Liver (tissue), 8 donors: ENCODE measurements at regions not wholly inside any gene's neighbourhood (a gene's known extent, or its start where the extent isn't known, plus 50 kb on each side); places are given as distances from the start of the nearest gene placed in this dataset.

Experiments used
- DNase-seq: peaks from one replicate; pipeline ENCODE4 v3.0.0-alpha.2; 2017; ENCODE audit warnings: low spot score
- H3K27ac ChIP-seq, 2 donors: one replicate each; pipeline ENCODE4 v1.7.0; 2013; ENCODE audit warnings: inconsistent platforms in 2 of 2, low read length in 2 of 2, control low read depth in 1 of 2, low read depth in 1 of 2, mild to moderate bottlenecking in 1 of 2
- H3K27me3 ChIP-seq, 4 donors: one replicate each; pipeline versions ENCODE4 v1.6.1 to v1.7.0; 2013; ENCODE audit warnings: low read length in 3 of 4, inconsistent platforms in 1 of 4, mild to moderate bottlenecking in 1 of 4, moderate library complexity in 1 of 4; ENCODE audit not compliant: control insufficient read depth in 4 of 4, insufficient read depth in 4 of 4
- H3K36me3 ChIP-seq, 4 donors: one replicate each; pipeline versions ENCODE4 v1.6.1 to v1.7.0; 2013; ENCODE audit warnings: low read length in 3 of 4, mild to moderate bottlenecking in 3 of 4, low read depth in 1 of 4, moderate library complexity in 1 of 4; ENCODE audit not compliant: control insufficient read depth in 4 of 4, insufficient read depth in 3 of 4
- H3K4me1 ChIP-seq, 4 donors: one replicate each; pipeline versions ENCODE4 v1.6.1 to v1.7.0; 2013; ENCODE audit warnings: low read length in 3 of 4, mild to moderate bottlenecking in 3 of 4, moderate library complexity in 1 of 4; ENCODE audit not compliant: control insufficient read depth in 4 of 4, insufficient read depth in 4 of 4
- H3K4me3 ChIP-seq, 3 donors: one replicate each; pipeline versions ENCODE4 v1.6.1 to v1.7.0; 2013; ENCODE audit warnings: low read length in 3 of 3, control low read depth in 1 of 3, low read depth in 1 of 3, mild to moderate bottlenecking in 1 of 3
- H3K9ac ChIP-seq, 2 donors: one replicate each; pipeline ENCODE4 v1.7.0; 2013; ENCODE audit warnings: low read length in 2 of 2, mild to moderate bottlenecking in 2 of 2, moderate library complexity in 2 of 2, control low read depth in 1 of 2, low read depth in 1 of 2
- H3K9me3 ChIP-seq, 4 donors: one replicate each; pipeline versions ENCODE4 v1.6.1 to v1.7.0; 2013; ENCODE audit warnings: low read length in 3 of 4; ENCODE audit not compliant: control insufficient read depth in 4 of 4
- EGR1 ChIP-seq, 2 donors: IDR thresholded peaks; 2 replicates each; pipeline ENCODE4 v1.6.1; 2016 to 2018; ENCODE audit warnings: antibody characterized with exemption in 2 of 2, low read depth in 2 of 2
- FOXA1 ChIP-seq: IDR thresholded peaks from 2 replicates; pipeline ENCODE4 v1.6.1; 2016; ENCODE audit warnings: antibody characterized with exemption
- FOXA2 ChIP-seq: IDR thresholded peaks from 2 replicates; pipeline ENCODE4 v1.6.1; 2016; ENCODE audit warnings: antibody characterized with exemption
- GABPA ChIP-seq, 2 donors: IDR thresholded peaks in 1 of 2; conservative IDR thresholded peaks in 1 of 2; 2 replicates each; pipeline ENCODE4 v1.6.1; 2016; ENCODE audit warnings: antibody characterized with exemption in 2 of 2, mild to moderate bottlenecking in 1 of 2, moderate library complexity in 1 of 2
- HNF4A ChIP-seq, 2 donors: conservative IDR thresholded peaks; 2 replicates each; pipeline ENCODE4 v1.6.1; 2016; ENCODE audit warnings: antibody characterized with exemption in 2 of 2, mild to moderate bottlenecking in 2 of 2
- HNF4G ChIP-seq: IDR thresholded peaks from 2 replicates; pipeline ENCODE4 v1.6.1; 2016; ENCODE audit warnings: antibody characterized with exemption
- JUND ChIP-seq, 2 donors: IDR thresholded peaks; 2 replicates each; pipeline ENCODE4 v1.6.1; 2016; ENCODE audit warnings: antibody characterized with exemption in 2 of 2
- NR2F2 ChIP-seq: IDR thresholded peaks from 2 replicates; pipeline ENCODE4 v1.6.1; 2016; ENCODE audit warnings: antibody characterized with exemption
- RAD21 ChIP-seq, 2 donors: IDR thresholded peaks; 2 replicates each; pipeline ENCODE4 v1.6.1; 2016; ENCODE audit warnings: antibody characterized with exemption in 2 of 2, mild to moderate bottlenecking in 2 of 2
- RXRA ChIP-seq, 2 donors: IDR thresholded peaks; 2 replicates each; pipeline ENCODE4 v1.6.1; 2017 to 2018; ENCODE audit warnings: antibody characterized with exemption in 2 of 2, mild to moderate bottlenecking in 1 of 2
- SP1 ChIP-seq: IDR thresholded peaks from 2 replicates; pipeline ENCODE4 v1.6.1; 2018; ENCODE audit warnings: antibody characterized with exemption, mild to moderate bottlenecking
- TAF1 ChIP-seq: conservative IDR thresholded peaks from 2 replicates; pipeline ENCODE4 v1.6.1; 2016; ENCODE audit warnings: antibody characterized with exemption, mild to moderate bottlenecking
- YY1 ChIP-seq: IDR thresholded peaks from 2 replicates; pipeline ENCODE4 v1.6.1; 2016; ENCODE audit warnings: antibody characterized with exemption, mild to moderate bottlenecking
- WGBS: extraction: QIAGEN DNeasy Blood & Tissue Kit; methylation state at CpG from one replicate; pipeline ENCODE4 v1.1.7; 2013; 5-methylcytosine and 5-hydroxymethylcytosine counted together
- TF ChIP-seq, protein P1 (sequence below): fragments of 150-350 bp; IDR thresholded peaks from 2 replicates; pipeline ENCODE4 v1.5.1; 2017; ENCODE audit warnings: improper control_type of control experiment, low read depth, low read length; ENCODE audit not compliant: missing input control
- TF ChIP-seq, protein P2 (sequence below): IDR thresholded peaks from 2 replicates; pipeline ENCODE4 v1.6.1; 2016; ENCODE audit warnings: antibody characterized with exemption
- TF ChIP-seq, protein P3 (sequence below): IDR thresholded peaks from 2 replicates; pipeline ENCODE4 v1.6.1; 2016; ENCODE audit warnings: antibody characterized with exemption
- TF ChIP-seq, protein P4 (sequence below): IDR thresholded peaks from 2 replicates; pipeline ENCODE4 v1.6.1; 2016; ENCODE audit warnings: antibody characterized with exemption, mild to moderate bottlenecking
- TF ChIP-seq, protein P5 (sequence below): IDR thresholded peaks from 2 replicates; pipeline ENCODE4 v1.6.1; 2016; ENCODE audit warnings: antibody characterized with exemption
- donor health status: healthy.
- donor health status: healthy.
- donor health status: healthy.
- donor health status: healthy.
- donor health status: healthy.

DNA sequence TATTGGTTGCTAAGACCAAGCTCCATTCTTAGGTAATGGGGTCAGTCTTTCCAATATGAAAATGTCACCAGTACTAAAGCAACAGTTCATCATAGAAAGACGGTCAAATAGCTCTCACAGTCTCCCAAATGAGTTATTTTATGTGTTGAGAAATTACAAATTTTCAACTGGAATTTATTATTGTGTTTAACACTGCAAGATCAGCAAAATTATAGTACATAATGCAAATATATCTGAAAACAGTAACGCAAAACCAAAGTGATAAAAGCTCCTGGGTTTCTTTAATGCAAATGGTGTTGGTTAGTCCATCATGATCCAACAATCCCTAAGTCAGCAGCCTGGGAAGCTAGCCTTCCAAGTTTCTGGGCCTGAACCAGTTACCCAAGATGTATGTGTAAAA is 61.5 kb upstream of the EGFL6 start:
- no peak overlapping the region for H3K9ac ChIP-seq
- no peaks in the 10 kb centered on the region for H3K9me3 ChIP-seq
- H3K4me3 ChIP-seq, result no peak overlapping the region
- no peaks in the 10 kb centered on the region for H3K4me1 ChIP-seq
- no peak for DNase-seq
- H3K27ac ChIP-seq, result no peak overlapping the region
- WGBS, result 91% methylated on average over 2 of the region's 2 CpGs
- H3K27me3 ChIP-seq, result no peaks in the 10 kb centered on the region
- TF ChIP-seq RXRA (IDR thresholded peaks at IDR 0.05) (no peak), FOXA2 (no peak), JUND (IDR thresholded peaks at IDR 0.05) (no peak), NR2F2 (no peak), YY1 (no peak), HNF4A (conservative IDR thresholded peaks at IDR 0.05) (no peak), RAD21 (IDR thresholded peaks at IDR 0.05) (no peak), GABPA (IDR thresholded peaks at IDR 0.05 in 1 of 2, conservative IDR thresholded peaks at IDR 0.05 in 1 of 2) (no peak), TAF1 (no peak), HNF4G (no peak), SP1 (no peak), EGR1 (IDR thresholded peaks at IDR 0.05; ENCODE audit: low read depth in 2 of 2) (no peak), FOXA1 (no peak)
- TF ChIP-seq, protein P1, sequence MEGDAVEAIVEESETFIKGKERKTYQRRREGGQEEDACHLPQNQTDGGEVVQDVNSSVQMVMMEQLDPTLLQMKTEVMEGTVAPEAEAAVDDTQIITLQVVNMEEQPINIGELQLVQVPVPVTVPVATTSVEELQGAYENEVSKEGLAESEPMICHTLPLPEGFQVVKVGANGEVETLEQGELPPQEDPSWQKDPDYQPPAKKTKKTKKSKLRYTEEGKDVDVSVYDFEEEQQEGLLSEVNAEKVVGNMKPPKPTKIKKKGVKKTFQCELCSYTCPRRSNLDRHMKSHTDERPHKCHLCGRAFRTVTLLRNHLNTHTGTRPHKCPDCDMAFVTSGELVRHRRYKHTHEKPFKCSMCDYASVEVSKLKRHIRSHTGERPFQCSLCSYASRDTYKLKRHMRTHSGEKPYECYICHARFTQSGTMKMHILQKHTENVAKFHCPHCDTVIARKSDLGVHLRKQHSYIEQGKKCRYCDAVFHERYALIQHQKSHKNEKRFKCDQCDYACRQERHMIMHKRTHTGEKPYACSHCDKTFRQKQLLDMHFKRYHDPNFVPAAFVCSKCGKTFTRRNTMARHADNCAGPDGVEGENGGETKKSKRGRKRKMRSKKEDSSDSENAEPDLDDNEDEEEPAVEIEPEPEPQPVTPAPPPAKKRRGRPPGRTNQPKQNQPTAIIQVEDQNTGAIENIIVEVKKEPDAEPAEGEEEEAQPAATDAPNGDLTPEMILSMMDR, result no peak
- TF ChIP-seq, protein P2, sequence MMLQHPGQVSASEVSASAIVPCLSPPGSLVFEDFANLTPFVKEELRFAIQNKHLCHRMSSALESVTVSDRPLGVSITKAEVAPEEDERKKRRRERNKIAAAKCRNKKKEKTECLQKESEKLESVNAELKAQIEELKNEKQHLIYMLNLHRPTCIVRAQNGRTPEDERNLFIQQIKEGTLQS, result no peak
- TF ChIP-seq, protein P3, sequence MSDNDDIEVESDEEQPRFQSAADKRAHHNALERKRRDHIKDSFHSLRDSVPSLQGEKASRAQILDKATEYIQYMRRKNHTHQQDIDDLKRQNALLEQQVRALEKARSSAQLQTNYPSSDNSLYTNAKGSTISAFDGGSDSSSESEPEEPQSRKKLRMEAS, result no peak
- TF ChIP-seq, protein P4, sequence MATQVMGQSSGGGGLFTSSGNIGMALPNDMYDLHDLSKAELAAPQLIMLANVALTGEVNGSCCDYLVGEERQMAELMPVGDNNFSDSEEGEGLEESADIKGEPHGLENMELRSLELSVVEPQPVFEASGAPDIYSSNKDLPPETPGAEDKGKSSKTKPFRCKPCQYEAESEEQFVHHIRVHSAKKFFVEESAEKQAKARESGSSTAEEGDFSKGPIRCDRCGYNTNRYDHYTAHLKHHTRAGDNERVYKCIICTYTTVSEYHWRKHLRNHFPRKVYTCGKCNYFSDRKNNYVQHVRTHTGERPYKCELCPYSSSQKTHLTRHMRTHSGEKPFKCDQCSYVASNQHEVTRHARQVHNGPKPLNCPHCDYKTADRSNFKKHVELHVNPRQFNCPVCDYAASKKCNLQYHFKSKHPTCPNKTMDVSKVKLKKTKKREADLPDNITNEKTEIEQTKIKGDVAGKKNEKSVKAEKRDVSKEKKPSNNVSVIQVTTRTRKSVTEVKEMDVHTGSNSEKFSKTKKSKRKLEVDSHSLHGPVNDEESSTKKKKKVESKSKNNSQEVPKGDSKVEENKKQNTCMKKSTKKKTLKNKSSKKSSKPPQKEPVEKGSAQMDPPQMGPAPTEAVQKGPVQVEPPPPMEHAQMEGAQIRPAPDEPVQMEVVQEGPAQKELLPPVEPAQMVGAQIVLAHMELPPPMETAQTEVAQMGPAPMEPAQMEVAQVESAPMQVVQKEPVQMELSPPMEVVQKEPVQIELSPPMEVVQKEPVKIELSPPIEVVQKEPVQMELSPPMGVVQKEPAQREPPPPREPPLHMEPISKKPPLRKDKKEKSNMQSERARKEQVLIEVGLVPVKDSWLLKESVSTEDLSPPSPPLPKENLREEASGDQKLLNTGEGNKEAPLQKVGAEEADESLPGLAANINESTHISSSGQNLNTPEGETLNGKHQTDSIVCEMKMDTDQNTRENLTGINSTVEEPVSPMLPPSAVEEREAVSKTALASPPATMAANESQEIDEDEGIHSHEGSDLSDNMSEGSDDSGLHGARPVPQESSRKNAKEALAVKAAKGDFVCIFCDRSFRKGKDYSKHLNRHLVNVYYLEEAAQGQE, result no peak
- TF ChIP-seq, protein P5, sequence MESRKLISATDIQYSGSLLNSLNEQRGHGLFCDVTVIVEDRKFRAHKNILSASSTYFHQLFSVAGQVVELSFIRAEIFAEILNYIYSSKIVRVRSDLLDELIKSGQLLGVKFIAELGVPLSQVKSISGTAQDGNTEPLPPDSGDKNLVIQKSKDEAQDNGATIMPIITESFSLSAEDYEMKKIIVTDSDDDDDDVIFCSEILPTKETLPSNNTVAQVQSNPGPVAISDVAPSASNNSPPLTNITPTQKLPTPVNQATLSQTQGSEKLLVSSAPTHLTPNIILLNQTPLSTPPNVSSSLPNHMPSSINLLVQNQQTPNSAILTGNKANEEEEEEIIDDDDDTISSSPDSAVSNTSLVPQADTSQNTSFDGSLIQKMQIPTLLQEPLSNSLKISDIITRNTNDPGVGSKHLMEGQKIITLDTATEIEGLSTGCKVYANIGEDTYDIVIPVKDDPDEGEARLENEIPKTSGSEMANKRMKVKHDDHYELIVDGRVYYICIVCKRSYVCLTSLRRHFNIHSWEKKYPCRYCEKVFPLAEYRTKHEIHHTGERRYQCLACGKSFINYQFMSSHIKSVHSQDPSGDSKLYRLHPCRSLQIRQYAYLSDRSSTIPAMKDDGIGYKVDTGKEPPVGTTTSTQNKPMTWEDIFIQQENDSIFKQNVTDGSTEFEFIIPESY, result no peak
- no peaks in the 10 kb centered on the region for H3K36me3 ChIP-seq
